Pulmonary artery endothelial cell (primary cell): ENCODE measurements at regions not wholly inside any gene's neighbourhood (a gene's known extent, or its start where the extent isn't known, plus 50 kb on each side); places are given as distances from the start of the nearest gene placed in this dataset.

Source experiments
- DNase-seq: peaks from one replicate; pipeline ENCODE4 v3.0.0-alpha.2; 2011; ENCODE audit warnings: low read depth, low spot score

- DNase-seq: no peak
Measured at GRCh38 chr14:71489742-71490141, 442.5 kb upstream of the RGS6 start.

GRCh38 chr14:71491931-71492330 lies 440.3 kb upstream of the RGS6 start:
- no peak for DNase-seq

DNA sequence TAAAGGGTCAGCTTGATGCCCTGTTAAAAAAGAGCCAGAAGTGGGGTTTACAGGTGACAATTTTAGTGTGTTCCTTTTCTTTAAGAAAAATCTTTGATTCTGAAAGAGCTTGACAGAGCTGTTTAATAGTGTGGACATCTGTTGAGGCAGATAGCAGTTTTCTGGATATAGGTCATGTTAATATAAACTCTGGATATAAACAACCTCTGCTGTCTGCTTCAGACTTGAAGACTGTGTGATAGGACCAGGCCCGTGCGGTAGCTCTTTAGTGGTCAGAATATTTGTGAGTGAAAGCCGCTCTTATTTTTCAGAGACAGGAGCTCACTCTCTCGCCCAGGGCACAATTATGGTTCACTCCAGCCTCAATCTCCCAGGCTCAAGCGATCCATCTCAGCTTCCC lies 439.9 kb upstream of the RGS6 start:
- no peak for DNase-seq

- no peak for DNase-seq
Measured at GRCh38 chr14:71497645-71498086, 434.6 kb upstream of the RGS6 start.

GRCh38 chr14:71498212-71498611 lies 434.0 kb upstream of the RGS6 start:
- DNase-seq: no peak

DNA sequence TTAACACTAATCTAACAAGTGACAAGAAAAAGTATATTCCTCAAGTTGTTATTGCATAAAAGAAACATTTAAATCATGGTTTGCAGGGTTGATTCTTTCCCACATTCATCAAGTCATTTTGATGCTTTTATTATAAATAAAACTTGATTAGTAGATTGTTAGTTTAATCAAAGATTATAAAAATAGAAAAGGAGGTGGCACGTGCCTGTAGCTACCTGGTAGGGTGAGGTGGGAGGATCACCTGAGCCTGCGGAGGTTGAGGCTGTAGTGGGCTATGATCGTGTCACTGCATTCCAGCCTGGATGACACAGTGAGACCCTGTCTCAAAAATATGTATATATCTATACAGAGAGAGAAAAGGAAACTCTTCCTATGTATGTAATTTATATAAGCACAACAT lies 433.2 kb upstream of the RGS6 start:
- no peak for DNase-seq

- DNase-seq: no peak
Measured at GRCh38 chr14:71507681-71508080, 424.5 kb upstream of the RGS6 start.

GRCh38 chr14:71508901-71509300 lies 423.3 kb upstream of the RGS6 start:
- DNase-seq: no peak

DNA sequence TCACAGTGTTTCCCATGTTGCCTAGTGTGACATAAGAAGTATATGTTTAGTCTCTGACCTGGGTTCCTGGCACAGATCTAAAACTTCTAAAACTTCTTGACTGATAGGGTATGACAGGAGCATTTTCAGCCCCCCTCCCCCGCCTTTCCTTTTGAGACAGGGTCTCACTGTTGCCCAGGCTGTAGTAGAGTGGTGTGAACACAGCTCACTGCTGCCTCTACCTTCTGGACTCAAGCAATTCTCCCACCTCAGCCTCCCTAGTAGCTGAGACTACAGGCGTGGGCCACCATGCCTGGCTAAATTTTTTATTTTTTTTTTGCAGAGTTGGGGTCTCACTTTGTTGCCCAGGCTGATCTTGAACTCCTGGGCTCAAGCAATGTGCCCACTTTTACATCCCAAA lies 421.1 kb upstream of the RGS6 start:
- DNase-seq: no peak

- DNase-seq: no peak
Measured at GRCh38 chr14:71514941-71515919, 417.0 kb upstream of the RGS6 start.

- DNase-seq: no peak
Measured at GRCh38 chr14:71521238-71522135, 410.7 kb upstream of the RGS6 start.

DNA sequence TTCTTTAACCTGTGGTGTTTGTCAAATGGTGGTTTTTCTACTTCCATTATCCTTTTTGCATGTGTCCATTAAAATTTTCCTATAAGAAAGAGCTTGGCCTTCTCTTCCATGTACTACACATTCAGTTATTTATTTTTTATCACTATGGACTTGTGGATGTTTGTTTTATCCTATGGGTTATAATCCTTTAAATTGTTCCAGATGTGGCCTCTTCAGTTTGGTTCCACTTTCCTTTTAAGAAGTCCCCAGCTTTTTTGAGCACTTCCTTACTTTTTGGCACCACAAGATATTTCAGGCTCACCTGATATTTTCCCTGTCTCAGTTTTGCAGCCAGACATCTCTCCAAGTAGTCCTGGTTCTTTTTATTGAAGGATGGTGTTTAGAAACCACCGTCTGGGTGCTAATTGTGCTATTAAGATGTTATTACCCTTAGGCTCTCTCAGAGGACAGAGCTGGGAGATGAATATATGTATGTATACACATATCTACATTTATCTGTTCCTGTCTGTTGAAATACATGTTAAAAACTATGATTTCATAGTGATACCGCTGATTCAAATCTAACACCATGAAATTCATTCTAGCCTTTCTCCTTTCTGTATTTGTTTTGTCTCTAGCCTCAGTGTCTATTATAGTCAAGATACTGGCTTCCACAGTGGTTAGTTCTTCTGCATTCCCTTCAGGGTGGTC lies 408.5 kb upstream of the RGS6 start:
- no peak for DNase-seq

DNA sequence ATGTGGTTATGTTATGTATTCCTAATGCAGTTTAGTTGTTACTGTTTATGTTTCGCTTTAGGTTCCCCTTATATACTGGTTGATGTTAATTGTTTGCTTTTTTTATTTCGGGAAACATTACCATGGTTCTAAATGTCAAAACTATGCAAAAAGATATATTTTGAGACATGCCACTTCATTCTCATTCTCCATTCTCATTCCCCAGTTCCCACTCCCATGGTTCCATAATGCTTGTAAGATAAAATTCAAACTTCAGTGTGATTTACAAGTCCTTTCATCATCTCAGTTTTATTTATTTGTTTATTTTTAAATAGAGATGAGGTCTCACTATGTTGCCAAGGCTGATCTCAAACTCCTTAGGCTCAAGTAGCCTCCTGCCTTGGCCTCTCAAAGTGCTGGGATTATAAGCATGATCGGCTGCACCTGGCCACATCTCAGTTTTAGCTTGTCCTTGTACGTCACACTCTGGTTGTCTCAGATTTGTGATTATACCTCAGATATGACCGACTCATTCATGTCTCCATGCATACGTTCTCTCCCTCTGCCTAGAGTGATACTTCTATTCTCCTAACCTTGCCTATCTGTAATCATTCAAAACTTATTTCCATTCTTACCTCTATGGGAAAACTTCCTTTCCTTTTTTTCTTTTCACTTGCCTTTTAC lies 407.8 kb upstream of the RGS6 start:
- no peak for DNase-seq

DNA sequence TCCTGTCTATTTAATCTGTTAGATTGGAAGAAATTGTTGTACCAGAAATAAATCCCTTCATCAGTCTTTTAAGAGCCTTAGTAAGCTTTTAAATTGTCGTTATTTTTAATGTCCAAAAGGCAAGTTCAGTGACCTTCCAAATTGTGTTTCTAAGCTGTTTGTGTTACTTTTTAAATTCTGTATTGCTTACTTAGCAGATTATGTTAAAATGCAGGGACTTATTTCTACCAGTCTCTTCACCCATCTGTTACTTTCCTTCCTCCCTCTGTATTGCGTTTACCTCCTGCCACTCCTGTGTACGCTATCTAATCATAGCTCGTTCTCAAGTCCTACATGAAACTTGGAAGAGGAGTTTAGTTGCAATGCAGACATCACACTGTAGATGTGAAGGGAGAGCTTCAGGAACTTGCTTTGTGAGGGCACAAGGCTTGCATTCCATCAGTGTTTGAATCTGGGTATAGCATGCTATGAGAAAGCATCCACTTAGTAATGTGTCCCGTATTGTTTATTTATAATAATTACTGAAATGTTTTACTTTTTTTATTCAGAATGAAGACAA lies 406.5 kb upstream of the RGS6 start:
- DNase-seq: no peak

GRCh38 chr14:71526388-71526787 lies 405.8 kb upstream of the RGS6 start:
- DNase-seq: no peak

DNA sequence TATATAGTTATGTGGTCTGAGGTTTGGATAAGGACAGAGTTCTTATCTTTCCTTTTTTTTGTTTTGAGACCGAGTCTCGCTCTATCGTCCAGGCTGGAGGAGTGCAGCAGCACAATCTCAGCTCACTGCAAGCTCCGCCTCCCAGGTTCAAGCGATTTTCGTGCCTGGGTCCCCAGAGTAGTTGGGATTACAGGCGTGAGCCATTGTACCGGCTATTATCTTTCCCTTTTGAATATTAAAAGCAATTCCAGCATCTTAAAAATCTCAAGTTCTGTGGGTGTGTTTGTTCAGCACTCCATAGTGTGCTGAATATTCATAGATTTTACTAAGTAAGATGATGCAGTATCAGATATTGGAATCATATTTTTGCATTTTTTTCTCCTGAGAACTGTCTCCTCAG lies 404.4 kb upstream of the RGS6 start:
- DNase-seq: no peak

DNA sequence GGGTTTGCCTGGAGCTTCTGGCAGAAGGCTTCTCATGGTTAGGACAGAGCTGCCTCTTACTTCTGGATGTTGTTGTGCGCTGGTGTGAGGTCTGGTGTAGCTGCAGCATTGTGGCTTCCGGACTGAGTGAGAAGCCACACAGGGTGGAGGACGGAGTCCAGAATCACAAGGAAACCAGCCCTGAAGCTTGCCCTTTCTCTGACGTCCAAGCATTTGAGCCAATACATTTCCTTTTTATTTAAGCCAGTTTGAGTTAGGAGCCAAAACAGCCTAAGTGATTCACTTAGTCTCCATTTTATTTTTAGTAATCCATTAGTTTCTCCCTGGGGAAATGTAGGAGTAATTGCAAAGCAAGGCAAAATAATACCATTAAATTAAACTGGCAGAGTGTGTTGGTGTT lies 402.4 kb upstream of the RGS6 start:
- DNase-seq: no peak

DNA sequence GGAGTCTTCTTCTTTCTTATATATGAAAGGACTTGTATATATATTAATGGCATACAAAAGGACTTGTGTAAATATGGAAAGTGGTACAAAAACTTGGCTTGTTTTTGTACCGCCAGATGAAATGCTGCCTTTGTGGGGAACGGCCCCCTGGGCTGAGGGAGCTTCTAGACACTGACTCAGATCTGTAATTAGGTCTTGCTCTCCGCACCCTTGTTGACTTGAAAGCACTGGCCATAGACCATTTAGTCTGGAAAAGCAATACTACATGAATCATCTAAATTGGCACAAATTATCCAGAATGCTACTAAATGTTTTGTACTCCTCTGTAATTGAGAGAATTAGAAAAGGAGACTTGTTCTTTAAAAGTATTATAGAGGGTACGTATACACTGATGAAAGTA lies 399.9 kb upstream of the RGS6 start:
- DNase-seq: no peak

- no peak for DNase-seq
Measured at GRCh38 chr14:71532790-71533189, 399.4 kb upstream of the RGS6 start.

GRCh38 chr14:71533390-71533789 lies 398.8 kb upstream of the RGS6 start:
- DNase-seq: no peak

DNA sequence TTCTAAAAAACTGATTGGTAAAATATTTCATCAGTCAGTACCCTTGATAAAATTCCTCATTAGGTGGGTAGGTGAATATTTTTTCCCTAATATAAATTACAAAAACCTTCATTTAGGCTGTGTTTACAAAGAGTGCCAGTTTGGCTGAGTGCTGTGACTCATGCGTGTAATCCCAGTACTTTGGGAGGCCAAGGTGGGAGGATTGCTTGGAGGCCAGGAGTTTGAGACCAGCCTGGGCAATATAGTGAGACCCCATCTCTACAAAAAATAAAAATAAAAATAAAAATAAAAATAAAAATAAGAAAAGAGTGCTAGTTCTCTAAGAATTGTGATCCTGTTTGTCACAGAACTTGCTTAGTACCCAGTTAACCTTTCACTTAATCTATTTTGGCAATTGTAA lies 398.4 kb upstream of the RGS6 start:
- DNase-seq: no peak
